ENCODE measurements at regions not wholly inside any gene's neighbourhood (a gene's known extent, or its start where the extent isn't known, plus 50 kb on each side); places are given as distances from the start of the nearest gene placed in this dataset.

- TF ChIP-seq POLR2AphosphoS5 (IDR thresholded peaks at IDR 0.05; ENCODE audit: low read depth, low read length): no peak
- TF ChIP-seq NONO (IDR thresholded peaks at IDR 0.05): no peak
- TF ChIP-seq NONO (CRISPR knock-in tag; conservative IDR thresholded peaks at IDR 0.05): no peak
- no peak for TF ChIP-seq KDM5B (CRISPR knock-in tag; IDR thresholded peaks at IDR 0.05; ENCODE audit: borderline replicate concordance)
- TF ChIP-seq AGO1 (IDR thresholded peaks at IDR 0.05; ENCODE audit: low read depth, low read length, poor library complexity, severe bottlenecking): no peak
- no peak for TF ChIP-seq NR2F6 (IDR thresholded peaks at IDR 0.05)
- TF ChIP-seq NR2F6 (CRISPR knock-in tag; IDR thresholded peaks at IDR 0.05): no peak
- no peak for TF ChIP-seq NCOA5 (CRISPR knock-in tag; IDR thresholded peaks at IDR 0.05)
Observed at GRCh38 chr9:29873579-29873978, 2300.3 kb upstream of the C9orf72 start.
